ENCODE measurements at regions not wholly inside any gene's neighbourhood (a gene's known extent, or its start where the extent isn't known, plus 50 kb on each side); places are given as distances from the start of the nearest gene placed in this dataset.

DNA sequence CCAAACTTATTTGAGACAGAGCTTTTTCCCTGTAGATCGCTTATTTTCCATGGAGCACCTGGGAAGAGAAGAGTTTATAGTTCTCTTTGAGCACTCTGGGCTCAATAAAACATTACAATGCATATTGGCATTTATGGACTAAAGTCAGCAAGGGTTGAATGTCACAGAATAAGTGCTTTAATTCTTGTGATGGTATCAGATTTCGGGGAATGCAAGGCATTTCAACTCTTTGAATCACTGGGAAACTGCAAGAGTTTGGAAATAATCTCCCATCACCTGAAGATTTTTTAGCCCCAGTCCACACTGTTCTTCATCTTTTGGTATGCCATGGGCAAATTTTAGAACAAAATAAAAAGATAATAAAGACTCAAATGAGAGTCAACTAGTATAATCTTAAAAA lies 111.5 kb upstream of the WDFY3 start:
- TF ChIP-seq POLR2AphosphoS5 (IDR thresholded peaks at IDR 0.05; ENCODE audit: low read depth, low read length) = no peak
- no peak for TF ChIP-seq POLR2A (IDR thresholded peaks at IDR 0.05; ENCODE audit: low read depth, low read length)
- no peak for TF ChIP-seq TAF1 (IDR thresholded peaks at IDR 0.05; ENCODE audit: borderline replicate concordance, low read depth, low read length)

Data from GM12892 (cell line).